ENCODE measurements at regions not wholly inside any gene's neighbourhood (a gene's known extent, or its start where the extent isn't known, plus 50 kb on each side); places are given as distances from the start of the nearest gene placed in this dataset.

GRCh38 chr4:122671919-122672490 lies 51.1 kb upstream of the IL21 start:
- peaks cover 49% of the 10 kb centered on the region for H3K4me1 Mint-ChIP-seq
- CTCF ChIA-PET, result interaction anchor here (1.2 to 2.1 kb wide), 2 partner anchors 31 to 33 kb away, joined by 3 to 5 read pairs; no protein-coding TSS in a partner anchor
- H3K9me3 Mint-ChIP-seq, result peaks cover 6% of the 10 kb centered on the region
- DNase-seq, result no peak
- H3K27me3 Mint-ChIP-seq, result no peaks in the 10 kb centered on the region
- no peak overlapping the region for H3K27ac Mint-ChIP-seq
- peaks cover 2% of the 10 kb centered on the region for H3K36me3 Mint-ChIP-seq (ENCODE audit: low read depth)
- POLR2A ChIA-PET, result interaction anchor here (0.6 kb wide), 2 partner anchors 22 to 31 kb away, joined by 3 read pairs; no protein-coding TSS in a partner anchor
- no peak overlapping the region for H3K4me3 Mint-ChIP-seq

DNA sequence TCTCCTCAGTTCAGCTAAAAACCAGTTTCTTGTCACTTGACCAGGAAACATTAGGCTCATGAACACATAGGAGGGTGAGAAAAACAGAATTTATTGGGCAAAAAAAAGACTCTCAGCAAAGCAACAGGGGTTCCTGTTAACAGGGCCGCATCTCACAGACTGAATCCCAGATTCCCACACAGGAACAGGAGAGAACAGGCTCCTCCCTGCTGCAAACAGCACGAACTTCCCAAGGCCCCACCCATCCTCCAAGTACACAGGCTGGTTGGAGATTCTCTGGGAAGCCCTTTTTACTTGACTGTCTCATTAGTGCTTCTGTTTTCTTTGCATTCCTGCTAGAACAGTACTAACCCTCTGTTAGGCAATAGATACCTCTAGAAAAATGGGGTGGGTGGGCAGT lies 52.4 kb upstream of the IL21 start:
- H3K4me1 Mint-ChIP-seq, result peaks cover 37% of the 10 kb centered on the region
- no peak for DNase-seq
- POLR2A ChIA-PET, result no interaction called here
- H3K27me3 Mint-ChIP-seq, result peaks cover 7% of the 10 kb centered on the region
- H3K4me3 Mint-ChIP-seq, result no peak overlapping the region
- peaks cover 6% of the 10 kb centered on the region for H3K9me3 Mint-ChIP-seq
- H3K36me3 Mint-ChIP-seq (ENCODE audit: low read depth), result peaks cover 2% of the 10 kb centered on the region
- no peak overlapping the region for H3K27ac Mint-ChIP-seq
- CTCF ChIA-PET, result interaction anchor here (0.7 to 1.2 kb wide), 3 partner anchors 14 to 44 kb away, joined by 3 read pairs; no protein-coding TSS in a partner anchor

- Mint-ChIP-seq H3K4me3 (no peak overlapping the region), H3K27ac (no peak overlapping the region), H3K36me3 (ENCODE audit: low read depth) (peaks cover 2% of the 10 kb centered on the region), H3K4me1 (peaks cover 26% of the 10 kb centered on the region), H3K27me3 (peaks cover 7% of the 10 kb centered on the region), H3K9me3 (peaks cover 6% of the 10 kb centered on the region)
- no peak for DNase-seq
- ChIA-PET CTCF (interaction anchor here (0.6 kb wide), 2 partner anchors 17 to 33 kb away, joined by 4 read pairs; no protein-coding TSS in a partner anchor), POLR2A (no interaction called here)
These were observed 53.5 kb upstream of the IL21 start for GRCh38 chr4:122674371-122674770.

DNA sequence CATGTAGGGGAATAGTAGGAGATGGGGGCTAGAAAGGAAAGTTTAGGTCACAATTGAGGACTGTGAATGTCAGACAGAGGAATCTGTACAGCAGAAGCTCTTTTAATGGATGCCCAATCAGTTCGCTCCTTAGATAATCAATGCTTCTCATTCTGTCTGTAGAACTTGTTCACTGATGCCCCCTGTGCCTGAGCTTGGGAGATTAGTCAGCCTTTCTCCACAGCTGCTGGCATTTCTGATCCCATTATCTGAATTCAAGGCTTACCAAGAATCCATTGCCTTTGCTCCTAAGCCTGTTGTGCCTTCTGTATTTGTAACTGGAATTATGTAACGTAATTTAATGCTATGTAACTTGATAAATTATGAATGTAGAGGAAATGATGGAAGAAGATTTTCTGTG lies 53.2 kb upstream of the BBS12 start:
- peaks cover 9% of the 10 kb centered on the region for H3K4me1 Mint-ChIP-seq
- H3K27me3 Mint-ChIP-seq, result peaks cover 7% of the 10 kb centered on the region
- H3K9me3 Mint-ChIP-seq, result peaks cover 30% of the 10 kb centered on the region
- H3K36me3 Mint-ChIP-seq (ENCODE audit: low read depth), result peaks cover 12% of the 10 kb centered on the region
- H3K4me3 Mint-ChIP-seq, result no peak overlapping the region
- CTCF ChIA-PET, result no interaction called here
- DNase-seq, result no peak
- no peak overlapping the region for H3K27ac Mint-ChIP-seq
- POLR2A ChIA-PET, result no interaction called here

DNA sequence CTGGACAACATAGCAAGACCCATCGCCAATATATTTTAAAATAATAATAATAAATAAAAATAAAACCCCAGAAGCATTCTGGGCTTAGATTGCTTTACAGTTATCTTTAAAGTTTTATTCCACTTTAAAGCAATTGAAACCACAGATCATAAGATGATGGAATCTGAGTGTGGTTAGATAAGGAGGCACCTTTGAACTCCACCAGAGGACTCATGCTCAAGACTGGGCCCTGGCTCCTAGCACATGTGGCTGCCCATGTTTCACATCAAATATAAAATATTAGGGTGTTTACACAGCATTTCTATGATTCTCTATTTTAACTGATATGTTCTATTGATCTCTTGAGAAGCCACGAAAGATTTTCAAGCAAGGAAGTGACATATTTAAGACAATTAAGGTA lies 52.6 kb upstream of the BBS12 start:
- Mint-ChIP-seq H3K9me3 (peaks cover 35% of the 10 kb centered on the region), H3K27me3 (peaks cover 7% of the 10 kb centered on the region), H3K4me1 (peaks cover 2% of the 10 kb centered on the region), H3K4me3 (no peak overlapping the region), H3K27ac (no peak overlapping the region), H3K36me3 (ENCODE audit: low read depth) (peaks cover 12% of the 10 kb centered on the region)
- ChIA-PET CTCF (no interaction called here), POLR2A (no interaction called here)
- DNase-seq, result no peak

- Mint-ChIP-seq H3K36me3 (ENCODE audit: low read depth) (peaks cover 11% of the 10 kb centered on the region), H3K4me1 (no peaks in the 10 kb centered on the region), H3K27ac (no peak overlapping the region), H3K4me3 (no peak overlapping the region), H3K27me3 (peaks cover 7% of the 10 kb centered on the region), H3K9me3 (peaks cover 37% of the 10 kb centered on the region)
- ChIA-PET POLR2A (no interaction called here), CTCF (interaction anchor here (1.4 to 1.8 kb wide), 2 partner anchors 11 to 16 kb away, joined by 3 read pairs; no protein-coding TSS in a partner anchor)
- no peak for DNase-seq
These were observed 50.9 kb upstream of the BBS12 start for GRCh38 chr4:122681568-122681967.
